T-helper 1 cell treated with Interleukin-12 subunit alpha and Interleukin-12 subunit beta and Interleukin-4 antibody, amounts not matched to agents 30 μg/mL and 1 μg/mL, for 36 hours (primary cell): ENCODE measurements at regions not wholly inside any gene's neighbourhood (a gene's known extent, or its start where the extent isn't known, plus 50 kb on each side); places are given as distances from the start of the nearest gene placed in this dataset.
"Not testable (repeated sequence)": the region's sequence is repeated elsewhere in the genome, so short reads cannot be mapped to it uniquely, and the experiment has no call there.

Experiments used
- H3K27ac Mint-ChIP-seq: one replicate; pipeline ENCODE4 v1.8.0; 2021; ENCODE audit warnings: mild to moderate bottlenecking, mixed read lengths
- H3K27me3 Mint-ChIP-seq: one replicate; pipeline ENCODE4 v1.8.0; 2021; ENCODE audit warnings: low read depth, mixed read lengths
- H3K36me3 Mint-ChIP-seq: one replicate; pipeline ENCODE4 v1.8.0; 2021; ENCODE audit warnings: low read depth, mixed read lengths
- H3K4me1 Mint-ChIP-seq: one replicate; pipeline ENCODE4 v1.8.0; 2021; ENCODE audit warnings: low read depth, mixed read lengths
- H3K4me3 Mint-ChIP-seq: one replicate; pipeline ENCODE4 v1.8.0; 2021; ENCODE audit warnings: mild to moderate bottlenecking, moderate library complexity, mixed read lengths
- H3K9me3 Mint-ChIP-seq: one replicate; pipeline ENCODE4 v1.8.0; 2021; ENCODE audit warnings: mixed read lengths

DNA sequence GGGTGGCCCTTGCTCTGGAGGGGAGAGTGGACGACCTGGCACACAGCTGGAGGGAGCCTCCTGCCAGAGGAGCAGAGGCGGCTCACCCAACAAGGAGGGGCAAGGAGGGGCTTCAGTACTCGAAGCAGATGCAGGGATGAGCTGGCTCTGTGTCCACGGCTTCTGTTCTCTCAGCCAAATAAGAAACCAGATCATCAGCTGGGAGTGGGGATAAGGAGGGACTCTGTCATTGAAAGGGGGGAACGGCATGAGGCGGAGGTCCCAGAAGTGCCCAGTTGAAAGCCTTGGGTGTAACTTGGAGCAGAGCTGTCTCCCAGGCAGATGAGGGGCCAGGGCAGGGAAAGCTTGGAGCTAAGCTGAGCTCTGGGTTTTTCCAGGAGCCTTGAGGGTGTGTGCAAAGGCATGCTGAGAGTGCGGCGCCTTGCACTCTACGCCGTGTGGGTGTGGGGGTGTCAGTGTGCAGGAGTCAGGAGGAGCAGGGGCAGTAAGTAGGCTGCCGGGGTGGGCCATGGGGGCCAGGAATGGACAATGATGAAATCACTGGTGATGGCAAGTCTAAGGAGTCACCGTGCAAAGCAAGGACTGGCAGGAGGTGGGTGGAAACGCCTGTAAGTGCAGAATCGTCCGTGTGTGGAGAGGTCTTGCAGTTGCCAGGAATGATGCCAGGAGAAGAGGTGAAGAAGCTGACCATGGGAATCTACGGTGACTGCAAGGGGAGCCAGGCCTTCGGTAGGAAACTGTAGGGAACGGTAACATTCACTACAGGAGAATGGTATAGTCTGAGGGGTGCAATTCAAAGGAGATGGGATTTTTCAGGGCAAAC, 85.4 kb upstream of the FOXQ1 start:
- no peaks in the 10 kb centered on the region for H3K9me3 Mint-ChIP-seq
- no peaks in the 10 kb centered on the region for H3K27me3 Mint-ChIP-seq
- no peaks in the 10 kb centered on the region for H3K36me3 Mint-ChIP-seq
- no peaks in the 10 kb centered on the region for H3K4me1 Mint-ChIP-seq
- H3K27ac Mint-ChIP-seq: no peak overlapping the region
- no peak overlapping the region for H3K4me3 Mint-ChIP-seq

GRCh38 chr6:1224514-1224913, 87.4 kb upstream of the FOXQ1 start:
- H3K36me3 Mint-ChIP-seq: no peaks in the 10 kb centered on the region
- H3K4me1 Mint-ChIP-seq: no peaks in the 10 kb centered on the region
- no peak overlapping the region for H3K27ac Mint-ChIP-seq
- H3K9me3 Mint-ChIP-seq: no peaks in the 10 kb centered on the region
- no peaks in the 10 kb centered on the region for H3K27me3 Mint-ChIP-seq
- no peak overlapping the region for H3K4me3 Mint-ChIP-seq

DNA sequence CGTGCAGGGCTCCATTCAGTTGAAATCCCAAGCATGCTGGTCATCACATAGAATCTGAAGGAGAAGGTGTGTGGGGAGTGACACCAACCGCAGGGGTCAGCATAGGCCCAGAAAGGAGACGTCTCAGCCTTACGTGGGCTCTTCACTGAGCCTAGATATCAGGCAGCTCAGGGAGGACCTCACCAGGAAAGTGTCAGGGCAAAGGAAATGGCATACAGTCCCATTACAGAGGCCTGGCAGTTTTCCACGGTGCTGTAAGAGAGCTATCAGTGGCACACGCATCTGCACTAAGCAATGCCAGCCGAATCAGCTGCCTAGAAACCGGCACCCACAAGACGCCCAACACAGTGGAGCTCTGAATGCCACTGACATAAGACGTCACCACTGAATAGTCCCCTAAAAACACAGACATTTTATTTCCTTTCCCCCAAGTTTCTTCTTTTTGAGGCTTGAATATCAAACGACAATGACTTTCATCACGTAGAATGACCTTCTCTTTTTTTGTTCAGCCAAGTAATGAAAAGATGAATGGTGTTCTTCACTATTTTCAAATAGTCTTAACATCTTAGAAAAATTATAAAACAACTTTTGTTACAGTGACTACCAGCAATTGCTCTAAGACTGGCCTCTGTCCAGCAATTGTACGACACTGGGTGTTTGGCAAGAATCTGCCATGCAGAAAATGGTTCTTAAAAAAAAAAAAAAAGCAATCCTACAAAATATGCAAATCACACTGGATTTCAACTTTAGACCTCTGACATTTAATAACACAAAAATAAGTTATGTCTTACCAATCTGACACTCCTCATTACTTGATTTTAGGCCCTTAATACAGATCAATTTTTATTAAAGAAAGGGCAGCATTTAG, 88.9 kb upstream of the FOXQ1 start:
- Mint-ChIP-seq H3K27me3 (no peaks in the 10 kb centered on the region), H3K9me3 (no peaks in the 10 kb centered on the region), H3K4me3 (no peak overlapping the region), H3K27ac (no peak overlapping the region), H3K4me1 (no peaks in the 10 kb centered on the region), H3K36me3 (no peaks in the 10 kb centered on the region)

DNA sequence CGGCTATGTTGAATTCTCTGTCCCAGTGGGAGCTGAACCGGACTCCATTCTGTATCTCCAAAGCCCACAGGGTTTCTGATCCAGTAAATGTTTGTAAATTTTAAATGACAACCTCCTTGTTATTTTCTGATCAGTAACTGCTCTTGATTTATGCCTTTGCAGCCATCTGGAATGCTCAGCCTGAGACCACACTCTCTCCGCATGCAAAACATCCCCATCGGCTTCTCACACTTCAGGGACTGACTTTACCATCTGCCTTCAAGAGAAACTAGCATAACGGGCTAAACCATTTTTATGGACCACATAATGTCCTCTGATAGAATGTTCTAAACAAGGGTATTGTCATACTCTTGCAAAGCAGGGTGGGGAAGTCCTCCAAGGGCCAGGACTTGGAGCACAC, 94.5 kb upstream of the FOXQ1 start:
- no peaks in the 10 kb centered on the region for H3K27me3 Mint-ChIP-seq
- no peak overlapping the region for H3K4me3 Mint-ChIP-seq
- H3K36me3 Mint-ChIP-seq: no peaks in the 10 kb centered on the region
- H3K9me3 Mint-ChIP-seq: no peaks in the 10 kb centered on the region
- no peaks in the 10 kb centered on the region for H3K4me1 Mint-ChIP-seq
- H3K27ac Mint-ChIP-seq: no peak overlapping the region

GRCh38 chr6:1216488-1216974, 95.4 kb upstream of the FOXQ1 start:
- H3K27ac Mint-ChIP-seq: no peak overlapping the region
- H3K4me3 Mint-ChIP-seq: no peak overlapping the region
- H3K36me3 Mint-ChIP-seq: no peaks in the 10 kb centered on the region
- H3K9me3 Mint-ChIP-seq: no peaks in the 10 kb centered on the region
- no peaks in the 10 kb centered on the region for H3K4me1 Mint-ChIP-seq
- no peaks in the 10 kb centered on the region for H3K27me3 Mint-ChIP-seq

GRCh38 chr6:1215884-1216487, 95.9 kb upstream of the FOXQ1 start:
- no peaks in the 10 kb centered on the region for H3K27me3 Mint-ChIP-seq
- H3K27ac Mint-ChIP-seq: no peak overlapping the region
- no peaks in the 10 kb centered on the region for H3K4me1 Mint-ChIP-seq
- no peaks in the 10 kb centered on the region for H3K36me3 Mint-ChIP-seq
- no peak overlapping the region for H3K4me3 Mint-ChIP-seq
- no peaks in the 10 kb centered on the region for H3K9me3 Mint-ChIP-seq

DNA sequence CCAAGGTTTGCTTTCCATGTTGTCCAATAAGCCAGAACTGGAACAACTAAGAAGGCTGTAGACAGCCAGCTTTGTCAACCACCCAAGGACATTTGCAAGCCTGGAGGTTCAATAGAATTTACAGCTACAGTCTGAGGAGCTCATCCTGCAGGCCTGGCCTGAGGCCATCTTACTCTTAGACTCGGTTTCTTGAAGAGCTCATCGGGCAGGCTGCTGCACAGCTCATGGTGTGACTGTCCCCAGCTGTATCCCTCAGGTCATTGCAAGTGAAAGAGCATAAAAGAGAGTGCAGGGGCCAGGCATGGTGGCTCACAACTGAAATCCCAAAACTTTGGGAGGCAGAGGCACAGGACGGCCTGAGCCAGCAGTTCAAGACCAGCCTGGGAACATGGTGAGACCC, 96.9 kb upstream of the FOXQ1 start:
- H3K4me1 Mint-ChIP-seq: no peaks in the 10 kb centered on the region
- H3K27me3 Mint-ChIP-seq: no peaks in the 10 kb centered on the region
- H3K36me3 Mint-ChIP-seq: no peaks in the 10 kb centered on the region
- no peaks in the 10 kb centered on the region for H3K9me3 Mint-ChIP-seq
- H3K4me3 Mint-ChIP-seq: no peak overlapping the region
- no peak overlapping the region for H3K27ac Mint-ChIP-seq

- H3K27me3 Mint-ChIP-seq: peaks cover 4% of the 10 kb centered on the region
- H3K27ac Mint-ChIP-seq: no peak overlapping the region
- no peaks in the 10 kb centered on the region for H3K4me1 Mint-ChIP-seq
- no peaks in the 10 kb centered on the region for H3K9me3 Mint-ChIP-seq
- H3K4me3 Mint-ChIP-seq: no peak overlapping the region
- no peaks in the 10 kb centered on the region for H3K36me3 Mint-ChIP-seq
These were observed 99.0 kb upstream of the FOXQ1 start for GRCh38 chr6:1212919-1213318.

- H3K27ac Mint-ChIP-seq, H3K27me3 Mint-ChIP-seq, H3K4me3 Mint-ChIP-seq, H3K4me1 Mint-ChIP-seq, H3K36me3 Mint-ChIP-seq, H3K9me3 Mint-ChIP-seq: not testable (repeated sequence)
These were observed 99.8 kb upstream of the FOXQ1 start for GRCh38 chr6:1212138-1212537.

DNA sequence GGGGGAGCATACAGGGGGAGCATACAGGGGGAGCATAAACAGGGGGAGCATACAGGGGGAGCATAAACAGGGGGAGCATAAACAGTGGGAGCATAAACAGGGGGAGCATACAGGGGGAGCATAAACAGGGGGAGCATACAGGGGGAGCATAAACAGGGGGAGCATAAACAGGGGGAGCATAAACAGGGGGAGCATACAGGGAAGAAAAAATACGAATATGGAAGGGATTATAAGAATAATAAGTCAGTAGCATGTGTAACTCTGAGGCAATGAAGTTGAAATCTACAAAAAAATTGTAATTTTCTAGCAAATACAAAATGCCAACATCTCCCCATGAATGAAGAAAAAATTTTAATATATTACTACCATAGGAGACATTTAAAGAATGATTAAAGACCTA, 101.3 kb upstream of the FOXQ1 start:
- H3K9me3 Mint-ChIP-seq, H3K27ac Mint-ChIP-seq, H3K36me3 Mint-ChIP-seq, H3K27me3 Mint-ChIP-seq, H3K4me3 Mint-ChIP-seq, H3K4me1 Mint-ChIP-seq: not testable (repeated sequence)

DNA sequence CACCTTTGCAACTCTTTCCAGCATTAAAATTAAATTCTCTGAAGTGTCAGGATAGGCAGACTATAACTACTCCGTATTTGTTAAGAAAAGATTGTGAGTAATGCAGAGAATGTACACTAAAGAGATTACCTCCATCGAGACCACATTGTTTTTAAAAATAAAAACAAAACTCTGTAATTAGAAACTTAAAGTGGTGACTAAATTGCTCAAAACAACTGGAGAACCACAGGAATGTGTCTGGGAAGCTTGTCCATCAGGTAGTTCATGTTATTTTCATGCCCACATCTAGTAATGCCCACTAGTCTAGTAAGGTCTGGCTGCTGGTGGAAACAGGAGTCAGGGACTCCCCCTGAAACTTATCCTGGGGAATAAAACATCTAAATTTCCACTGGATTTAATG, 103.0 kb upstream of the FOXQ1 start:
- Mint-ChIP-seq H3K27ac (no peak overlapping the region), H3K9me3 (no peaks in the 10 kb centered on the region), H3K27me3 (peaks cover 4% of the 10 kb centered on the region), H3K4me3 (no peak overlapping the region), H3K36me3 (no peaks in the 10 kb centered on the region), H3K4me1 (no peaks in the 10 kb centered on the region)

- no peaks in the 10 kb centered on the region for H3K27me3 Mint-ChIP-seq
- H3K27ac Mint-ChIP-seq: no peak overlapping the region
- H3K9me3 Mint-ChIP-seq: no peaks in the 10 kb centered on the region
- no peaks in the 10 kb centered on the region for H3K4me1 Mint-ChIP-seq
- no peaks in the 10 kb centered on the region for H3K36me3 Mint-ChIP-seq
- H3K4me3 Mint-ChIP-seq: no peak overlapping the region
These were observed 108.4 kb upstream of the FOXQ1 start for GRCh38 chr6:1203546-1203945.

GRCh38 chr6:1202201-1202600, 109.7 kb upstream of the FOXQ1 start:
- Mint-ChIP-seq H3K27ac (no peak overlapping the region), H3K36me3 (no peaks in the 10 kb centered on the region), H3K4me3 (no peak overlapping the region), H3K27me3 (no peaks in the 10 kb centered on the region), H3K4me1 (no peaks in the 10 kb centered on the region), H3K9me3 (no peaks in the 10 kb centered on the region)

- H3K4me3 Mint-ChIP-seq: no peak overlapping the region
- no peaks in the 10 kb centered on the region for H3K27me3 Mint-ChIP-seq
- H3K36me3 Mint-ChIP-seq: no peaks in the 10 kb centered on the region
- no peaks in the 10 kb centered on the region for H3K9me3 Mint-ChIP-seq
- no peak overlapping the region for H3K27ac Mint-ChIP-seq
- no peaks in the 10 kb centered on the region for H3K4me1 Mint-ChIP-seq
These were observed 110.2 kb upstream of the FOXQ1 start for GRCh38 chr6:1201547-1202200.
